GM21423 (cell line): ENCODE measurements at regions not wholly inside any gene's neighbourhood (a gene's known extent, or its start where the extent isn't known, plus 50 kb on each side); places are given as distances from the start of the nearest gene placed in this dataset.

ENCODE experiments used
- ATAC-seq: cut with Tn5 transposase; IDR thresholded peaks from one replicate; pipeline ENCODE4 v1.9.1; 2021; ENCODE audit warnings: mild to moderate bottlenecking, moderate library complexity; ENCODE audit not compliant: unreplicated experiment

DNA sequence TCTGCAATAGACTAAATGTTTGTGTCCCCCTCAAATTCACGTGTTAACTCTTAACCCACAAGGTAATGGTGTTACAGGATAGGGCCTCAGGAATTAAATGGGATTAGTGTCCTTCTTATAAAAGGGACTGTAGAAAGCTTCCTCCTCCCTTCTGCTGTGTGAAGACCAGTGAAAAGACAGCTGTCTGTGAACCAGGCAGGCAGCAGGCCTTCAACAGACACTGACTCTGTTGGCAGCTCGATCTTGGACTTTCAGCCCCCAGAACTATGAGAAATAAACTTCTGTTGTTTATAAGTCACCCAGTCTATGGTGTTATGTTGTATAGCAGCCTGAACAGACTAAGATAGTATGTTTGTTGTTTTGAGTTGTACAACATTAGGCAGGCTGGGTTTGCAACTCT, 208.1 kb downstream of the GBA3 start:
- ATAC-seq, result no peak

DNA sequence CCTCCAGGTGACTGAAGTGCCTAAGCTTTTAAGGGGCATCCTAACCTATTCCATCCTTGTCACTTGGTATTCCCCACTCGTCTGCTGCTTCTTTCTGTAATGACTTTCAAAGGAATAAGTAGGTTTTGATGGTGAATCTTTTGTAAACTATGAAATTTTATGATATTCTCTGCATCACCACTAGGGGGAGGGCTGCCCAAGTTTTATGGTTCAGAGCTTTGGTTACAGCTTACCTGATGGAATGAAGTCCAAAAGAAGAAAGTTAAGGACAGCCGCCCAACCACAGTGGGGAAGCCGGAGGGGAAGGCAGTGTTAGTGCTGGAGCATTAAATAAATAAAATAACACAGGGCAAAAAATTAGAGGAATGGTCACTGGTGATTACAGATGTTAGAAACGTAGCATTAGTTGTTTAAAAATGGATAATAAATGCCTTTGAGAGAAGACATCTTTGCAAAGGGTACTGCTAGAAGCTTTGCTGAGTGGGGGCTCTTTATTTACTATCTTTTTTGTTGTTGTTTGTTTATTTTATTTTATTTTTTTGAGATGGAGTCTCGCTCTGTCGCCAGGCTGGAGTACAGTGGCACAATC, 204.9 kb downstream of the GBA3 start:
- no peak for ATAC-seq

- ATAC-seq, result no peak
Measured at GRCh38 chr4:22895482-22895881, 202.7 kb downstream of the GBA3 start.

DNA sequence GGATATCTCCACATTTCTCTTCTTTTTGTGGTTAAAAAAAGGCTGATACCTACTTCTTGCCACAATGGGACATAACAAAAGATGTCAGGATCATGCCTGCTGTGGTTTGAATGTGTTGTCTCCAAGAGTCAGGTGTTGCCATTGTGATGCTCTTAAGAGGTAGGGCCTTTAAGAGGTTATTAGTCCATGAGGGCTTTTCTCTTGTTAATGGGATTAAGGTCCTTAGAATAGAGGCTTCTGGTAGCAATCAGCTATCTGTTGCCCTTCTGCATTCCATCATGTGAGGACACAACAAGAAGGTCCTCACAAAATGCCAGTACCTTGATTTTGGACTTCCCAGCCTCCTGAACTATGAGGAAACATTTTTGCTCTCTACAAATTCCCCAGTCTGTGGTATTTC, 191.4 kb downstream of the GBA3 start:
- ATAC-seq, result no peak

DNA sequence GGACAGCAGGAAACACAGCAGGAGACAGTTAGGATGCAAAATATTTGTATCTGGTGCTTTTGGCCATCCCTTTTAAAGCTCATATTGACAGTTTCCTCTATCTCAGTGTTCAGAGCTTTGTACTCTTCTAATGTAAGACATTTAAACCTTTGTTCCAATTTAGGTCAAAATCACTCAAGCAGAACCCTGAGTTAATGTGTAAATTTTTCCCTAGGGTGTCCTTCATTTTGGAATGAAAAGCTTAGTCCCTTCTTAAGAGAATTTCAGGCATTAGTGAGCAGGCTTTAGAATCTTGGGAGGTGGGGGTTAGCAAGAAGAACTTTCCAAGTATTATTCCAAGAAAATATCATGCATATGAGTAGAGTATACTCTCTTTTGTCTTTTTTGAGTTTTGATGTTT, 188.7 kb downstream of the GBA3 start:
- ATAC-seq, result no peak

DNA sequence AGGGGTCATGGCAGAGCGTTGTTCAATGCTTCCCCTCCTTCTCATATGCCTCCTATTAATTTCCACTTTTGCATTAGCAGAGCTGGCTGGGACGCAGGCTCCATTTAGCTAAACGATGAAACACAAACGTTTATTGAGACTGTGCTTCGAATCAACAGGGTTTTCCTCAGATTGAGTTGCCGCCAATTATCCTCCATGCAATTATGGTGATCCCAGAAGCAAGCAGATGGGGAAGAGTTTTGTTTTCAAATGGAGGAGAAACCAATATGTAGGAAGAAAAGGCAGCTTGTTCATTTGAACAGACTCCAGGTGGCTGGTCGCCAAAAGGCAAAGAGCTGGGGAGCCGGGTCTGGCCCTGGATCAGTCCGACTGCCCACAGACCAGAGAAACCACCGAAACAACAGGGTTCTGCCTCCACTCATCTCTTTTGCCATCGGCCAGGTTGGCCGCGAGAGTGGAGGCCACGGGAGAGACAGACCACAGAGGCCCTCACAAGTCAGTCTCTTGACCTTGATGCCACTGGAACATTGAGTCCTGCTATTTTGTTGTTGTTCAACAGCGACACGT, 184.8 kb downstream of the GBA3 start:
- ATAC-seq, result no peak

DNA sequence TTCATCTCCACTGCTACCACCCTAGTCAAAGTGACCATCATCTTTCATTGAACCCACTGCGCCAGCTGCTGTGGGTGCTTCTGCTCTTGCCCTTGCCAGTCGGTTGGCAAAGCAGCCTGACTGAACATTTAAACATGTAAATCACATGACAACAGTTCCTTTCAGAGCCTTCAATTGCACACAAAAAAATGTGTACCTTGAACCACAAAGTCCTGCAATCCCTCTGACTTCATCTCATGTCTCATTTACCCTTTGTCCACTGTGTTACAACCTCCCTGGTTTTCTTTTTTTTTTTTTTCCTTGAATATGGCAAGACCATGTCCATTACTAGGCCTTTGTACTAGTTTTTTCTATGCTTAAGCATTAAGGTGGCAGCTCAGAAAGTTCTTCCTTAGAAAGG, 183.5 kb downstream of the GBA3 start:
- no peak for ATAC-seq

- no peak for ATAC-seq
Measured at GRCh38 chr4:22875587-22876257, 183.0 kb downstream of the GBA3 start.

DNA sequence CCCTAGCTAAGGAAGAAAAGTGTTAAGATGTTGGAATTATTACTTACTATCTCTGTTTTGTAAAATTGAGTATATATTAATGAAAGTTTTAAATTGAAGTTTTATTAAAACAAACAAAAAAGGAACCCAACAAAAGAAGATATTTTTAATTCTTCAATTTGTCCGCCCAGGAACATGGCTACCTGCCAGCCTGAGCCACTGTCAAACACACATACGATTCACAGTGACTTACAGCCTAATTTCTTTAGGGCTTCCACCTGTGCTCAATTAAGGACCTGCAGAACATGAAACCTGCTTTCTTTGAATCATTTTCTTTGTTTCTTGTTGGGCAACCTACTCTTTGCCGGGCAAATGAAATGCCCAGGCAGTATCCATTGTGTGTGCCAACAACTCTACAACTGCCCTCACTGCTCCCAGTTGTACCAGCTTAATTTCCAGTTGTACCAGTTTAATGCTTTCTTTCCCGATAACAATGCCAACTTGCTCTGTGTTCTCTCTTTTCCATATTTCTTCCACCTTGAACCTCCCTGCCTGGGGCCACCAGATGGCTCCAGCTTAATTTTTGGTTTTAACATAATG, 181.7 kb downstream of the GBA3 start:
- no peak for ATAC-seq

DNA sequence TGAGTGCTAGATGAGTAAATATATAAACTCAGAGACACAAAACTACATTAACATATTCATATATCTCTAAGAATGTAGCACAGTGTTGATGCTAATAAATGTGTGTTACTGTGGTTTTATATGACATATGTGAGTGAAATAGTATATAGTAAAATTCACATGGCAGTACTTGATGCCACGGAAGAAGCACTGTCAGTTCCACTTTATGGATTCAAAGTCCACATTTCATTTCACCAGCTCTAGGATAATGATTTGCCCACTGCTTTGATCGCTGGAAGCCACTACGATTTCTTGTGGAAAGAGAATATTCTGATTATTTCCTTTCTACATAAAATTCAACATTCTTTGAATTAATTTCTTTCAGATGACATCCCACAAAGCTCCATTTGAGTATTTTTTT, 181.2 kb downstream of the GBA3 start:
- no peak for ATAC-seq

DNA sequence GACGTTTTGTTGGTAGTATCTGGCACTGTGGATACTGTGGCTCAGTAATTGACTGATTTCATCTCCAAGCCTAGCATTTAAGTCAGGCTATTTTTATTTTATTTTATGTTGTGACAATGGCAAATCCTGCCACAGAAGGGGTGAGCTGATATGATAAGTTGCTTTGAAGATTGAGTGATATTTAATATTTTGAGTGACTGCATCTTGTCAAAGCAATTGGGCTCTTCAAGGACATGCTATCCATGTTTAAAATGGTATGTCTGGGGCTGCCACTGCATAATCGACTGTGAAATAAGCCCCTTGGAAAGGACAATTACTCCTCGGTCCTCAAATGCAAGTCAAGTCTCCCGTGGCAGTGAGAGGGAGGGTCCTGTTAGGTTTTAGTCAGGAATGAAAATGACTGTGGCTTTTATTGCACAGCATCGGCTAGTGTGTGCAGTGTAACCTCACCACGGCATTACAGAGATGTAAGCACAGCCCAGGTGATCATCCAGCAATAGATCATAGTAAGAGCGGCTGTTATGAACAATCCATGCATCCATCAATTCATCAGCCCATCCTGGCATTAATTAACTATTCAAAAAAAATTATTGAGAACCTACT, 178.2 kb downstream of the GBA3 start:
- no peak for ATAC-seq

GRCh38 chr4:22869235-22869634, 176.5 kb downstream of the GBA3 start:
- no peak for ATAC-seq
